ENCODE measurements at regions not wholly inside any gene's neighbourhood (a gene's known extent, or its start where the extent isn't known, plus 50 kb on each side); places are given as distances from the start of the nearest gene placed in this dataset.

- TF ChIP-seq CTCF (IDR thresholded peaks at IDR 0.05) (no peak), POLR2A (IDR thresholded peaks at IDR 0.05) (no peak)
Observed at GRCh38 chr10:36443233-36443632, 682.2 kb upstream of the ANKRD30A start.

All from right lobe of liver (tissue), 4 donors.